ENCODE measurements at regions not wholly inside any gene's neighbourhood (a gene's known extent, or its start where the extent isn't known, plus 50 kb on each side); places are given as distances from the start of the nearest gene placed in this dataset.

DNA sequence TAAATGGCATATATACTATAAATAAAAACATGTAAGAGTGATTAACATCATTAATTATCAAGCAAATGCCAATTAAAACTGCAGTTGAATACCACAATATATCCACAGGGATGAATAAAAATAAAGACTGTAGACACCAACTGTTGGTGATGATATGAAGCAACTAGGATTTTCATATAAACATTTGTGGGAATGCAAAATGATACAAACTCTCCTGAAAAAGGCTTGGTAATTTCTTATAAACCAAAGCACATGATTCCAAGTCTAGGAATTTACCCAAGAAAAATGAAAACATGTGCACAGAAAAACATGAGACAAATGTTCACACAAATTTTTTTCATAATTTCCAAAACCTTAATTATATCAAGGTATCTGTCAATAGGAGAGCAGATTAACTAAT lies 448.1 kb downstream of the ETV1 start:
- Histone ChIP-seq H3K9ac (ENCODE audit: insufficient read length) (no peak overlapping the region), H3K27ac (no peak overlapping the region), H3K4me3 (no peak overlapping the region), H3K9me3 (ENCODE audit: low read depth, low read length) (no peaks in the 10 kb centered on the region), H3K36me3 (ENCODE audit: insufficient read depth, low read length) (no peaks in the 10 kb centered on the region)
- TF ChIP-seq EZH2 (IDR thresholded peaks at IDR 0.05) (no peak), POLR2AphosphoS5 (IDR thresholded peaks at IDR 0.05; ENCODE audit: borderline replicate concordance, low read depth, low read length) (no peak), FOXP2 (optimal IDR thresholded peaks at IDR 0.05; ENCODE audit: control extremely low read depth, extremely low read length, insufficient read depth) (no peak)
- no peak for DNase-seq (ENCODE audit: low read depth, low spot score)

DNA sequence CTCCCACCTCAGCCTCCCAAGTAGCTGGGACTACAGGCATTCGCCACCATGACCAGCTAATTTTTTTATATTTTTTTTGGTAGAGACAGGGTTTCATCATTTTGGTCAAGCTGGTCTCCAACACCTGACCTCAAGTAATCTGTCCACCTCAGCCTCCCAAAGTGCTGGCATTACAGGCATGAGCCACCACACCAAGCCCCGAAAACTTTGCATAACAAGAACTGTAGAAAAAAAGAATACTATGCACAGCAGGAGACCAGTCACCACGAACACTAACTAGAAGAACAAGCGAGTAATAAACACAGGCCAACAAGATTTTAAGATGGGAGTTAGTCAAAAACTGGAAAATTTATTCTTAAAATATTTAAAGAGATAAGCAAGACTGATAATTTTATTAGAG lies 447.0 kb downstream of the ETV1 start:
- no peak for DNase-seq (ENCODE audit: low read depth, low spot score)
- Histone ChIP-seq H3K36me3 (ENCODE audit: insufficient read depth, low read length) (no peaks in the 10 kb centered on the region), H3K9ac (ENCODE audit: insufficient read length) (no peak overlapping the region), H3K9me3 (ENCODE audit: low read depth, low read length) (no peaks in the 10 kb centered on the region), H3K4me3 (no peak overlapping the region), H3K27ac (no peak overlapping the region)
- TF ChIP-seq EZH2 (IDR thresholded peaks at IDR 0.05) (no peak), POLR2AphosphoS5 (IDR thresholded peaks at IDR 0.05; ENCODE audit: borderline replicate concordance, low read depth, low read length) (no peak), FOXP2 (optimal IDR thresholded peaks at IDR 0.05; ENCODE audit: control extremely low read depth, extremely low read length, insufficient read depth) (no peak)

DNA sequence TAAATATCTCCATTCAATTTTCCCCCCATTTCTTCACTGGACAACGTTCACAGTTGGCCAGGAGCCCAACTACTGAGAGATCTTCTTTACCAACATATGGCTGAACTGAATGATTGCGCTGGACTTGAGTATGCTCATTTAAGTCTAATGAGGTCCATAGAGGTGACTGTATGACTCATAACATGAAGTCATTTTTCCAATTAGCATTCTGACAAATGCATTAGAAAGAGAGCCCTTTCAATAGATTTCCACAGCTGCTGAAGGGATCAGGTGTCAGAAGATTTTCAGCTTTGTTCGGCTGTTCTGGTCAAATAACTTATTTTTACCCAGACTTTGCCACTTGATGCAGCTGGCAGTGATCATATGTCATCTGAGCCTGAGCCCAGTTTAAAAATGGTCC lies 438.0 kb downstream of the ETV1 start:
- no peak for DNase-seq (ENCODE audit: low read depth, low spot score)
- no peaks in the 10 kb centered on the region for H3K36me3 ChIP-seq (ENCODE audit: insufficient read depth, low read length)
- H3K4me3 ChIP-seq, result no peak overlapping the region
- H3K27ac ChIP-seq, result no peak overlapping the region
- H3K9ac ChIP-seq (ENCODE audit: insufficient read length), result no peak overlapping the region
- no peaks in the 10 kb centered on the region for H3K9me3 ChIP-seq (ENCODE audit: low read depth, low read length)
- TF ChIP-seq EZH2 (IDR thresholded peaks at IDR 0.05) (no peak), POLR2AphosphoS5 (IDR thresholded peaks at IDR 0.05; ENCODE audit: borderline replicate concordance, low read depth, low read length) (no peak), FOXP2 (optimal IDR thresholded peaks at IDR 0.05; ENCODE audit: control extremely low read depth, extremely low read length, insufficient read depth) (no peak)

DNA sequence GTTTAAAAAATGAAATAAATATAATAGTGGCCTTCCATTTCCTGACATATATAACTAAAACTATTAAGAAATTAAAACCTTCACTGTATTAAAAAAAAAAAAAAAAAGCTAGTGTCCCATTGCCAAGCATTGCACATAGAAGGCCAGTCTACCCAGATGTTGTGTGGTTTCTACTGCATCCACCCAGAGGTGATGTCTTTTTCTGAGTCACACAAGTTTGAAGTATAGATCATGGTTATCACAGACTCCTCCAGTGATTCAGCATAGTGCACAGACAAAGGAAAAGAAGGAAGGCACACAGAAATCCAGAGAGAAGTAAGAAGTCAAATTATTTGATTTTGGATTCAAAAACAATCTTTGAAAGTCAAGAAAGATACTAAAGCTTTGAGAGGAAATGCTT lies 429.0 kb downstream of the ETV1 start:
- Histone ChIP-seq H3K4me3 (no peak overlapping the region), H3K36me3 (ENCODE audit: insufficient read depth, low read length) (no peaks in the 10 kb centered on the region), H3K27ac (no peak overlapping the region), H3K9me3 (ENCODE audit: low read depth, low read length) (no peaks in the 10 kb centered on the region), H3K9ac (ENCODE audit: insufficient read length) (no peak overlapping the region)
- TF ChIP-seq FOXP2 (optimal IDR thresholded peaks at IDR 0.05; ENCODE audit: control extremely low read depth, extremely low read length, insufficient read depth), result no peak
- no peak for TF ChIP-seq EZH2 (IDR thresholded peaks at IDR 0.05)
- TF ChIP-seq POLR2AphosphoS5 (IDR thresholded peaks at IDR 0.05; ENCODE audit: borderline replicate concordance, low read depth, low read length), result no peak
- no peak for DNase-seq (ENCODE audit: low read depth, low spot score)

DNA sequence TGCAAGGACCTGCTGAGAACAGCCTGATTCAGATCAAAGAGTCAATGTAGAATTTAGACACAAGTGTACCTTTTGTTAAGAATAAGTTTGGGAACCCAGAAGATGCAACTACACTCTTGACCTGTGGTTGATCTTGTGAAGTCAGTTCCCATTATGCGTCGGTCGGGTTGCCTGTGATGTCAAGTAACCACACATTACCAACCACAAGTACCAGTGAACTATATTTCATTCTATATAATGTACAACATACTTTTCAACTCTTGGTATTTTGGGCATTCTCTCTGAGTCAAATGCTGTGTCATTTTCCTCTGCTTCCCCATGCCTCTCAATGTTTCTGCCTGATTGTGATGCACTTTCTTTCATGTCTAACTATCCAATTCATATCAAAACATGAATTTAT lies 426.2 kb downstream of the ETV1 start:
- DNase-seq (ENCODE audit: low read depth, low spot score), result no peak
- Histone ChIP-seq H3K9me3 (ENCODE audit: low read depth, low read length) (no peaks in the 10 kb centered on the region), H3K27ac (no peak overlapping the region), H3K9ac (ENCODE audit: insufficient read length) (no peak overlapping the region), H3K4me3 (no peak overlapping the region), H3K36me3 (ENCODE audit: insufficient read depth, low read length) (no peaks in the 10 kb centered on the region)
- TF ChIP-seq POLR2AphosphoS5 (IDR thresholded peaks at IDR 0.05; ENCODE audit: borderline replicate concordance, low read depth, low read length), result no peak
- TF ChIP-seq FOXP2 (optimal IDR thresholded peaks at IDR 0.05; ENCODE audit: control extremely low read depth, extremely low read length, insufficient read depth), result no peak
- no peak for TF ChIP-seq EZH2 (IDR thresholded peaks at IDR 0.05)

DNA sequence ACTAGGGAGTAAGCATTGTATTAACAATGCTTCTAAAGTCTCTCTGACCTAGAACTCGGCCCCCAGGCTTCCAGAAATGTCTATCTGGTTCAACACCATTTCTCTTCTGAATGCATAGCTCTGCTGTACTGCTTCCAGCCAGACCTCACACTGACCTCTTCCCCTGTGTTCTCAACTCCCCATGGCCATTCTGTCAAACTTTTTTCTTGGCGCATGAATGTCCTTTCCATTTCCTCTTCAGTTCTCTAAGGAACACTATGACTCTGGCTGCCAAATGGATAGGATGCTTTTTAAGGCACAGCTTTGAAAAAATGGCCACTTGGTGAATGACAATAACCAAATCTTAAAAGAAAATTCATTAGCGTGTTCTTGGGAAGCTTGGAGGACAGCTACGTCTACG lies 425.8 kb downstream of the ETV1 start:
- TF ChIP-seq FOXP2 (optimal IDR thresholded peaks at IDR 0.05; ENCODE audit: control extremely low read depth, extremely low read length, insufficient read depth) (no peak), POLR2AphosphoS5 (IDR thresholded peaks at IDR 0.05; ENCODE audit: borderline replicate concordance, low read depth, low read length) (no peak), EZH2 (IDR thresholded peaks at IDR 0.05) (no peak)
- no peak overlapping the region for H3K9ac ChIP-seq (ENCODE audit: insufficient read length)
- DNase-seq (ENCODE audit: low read depth, low spot score), result no peak
- H3K9me3 ChIP-seq (ENCODE audit: low read depth, low read length), result no peaks in the 10 kb centered on the region
- no peak overlapping the region for H3K4me3 ChIP-seq
- no peak overlapping the region for H3K27ac ChIP-seq
- H3K36me3 ChIP-seq (ENCODE audit: insufficient read depth, low read length), result no peaks in the 10 kb centered on the region

DNA sequence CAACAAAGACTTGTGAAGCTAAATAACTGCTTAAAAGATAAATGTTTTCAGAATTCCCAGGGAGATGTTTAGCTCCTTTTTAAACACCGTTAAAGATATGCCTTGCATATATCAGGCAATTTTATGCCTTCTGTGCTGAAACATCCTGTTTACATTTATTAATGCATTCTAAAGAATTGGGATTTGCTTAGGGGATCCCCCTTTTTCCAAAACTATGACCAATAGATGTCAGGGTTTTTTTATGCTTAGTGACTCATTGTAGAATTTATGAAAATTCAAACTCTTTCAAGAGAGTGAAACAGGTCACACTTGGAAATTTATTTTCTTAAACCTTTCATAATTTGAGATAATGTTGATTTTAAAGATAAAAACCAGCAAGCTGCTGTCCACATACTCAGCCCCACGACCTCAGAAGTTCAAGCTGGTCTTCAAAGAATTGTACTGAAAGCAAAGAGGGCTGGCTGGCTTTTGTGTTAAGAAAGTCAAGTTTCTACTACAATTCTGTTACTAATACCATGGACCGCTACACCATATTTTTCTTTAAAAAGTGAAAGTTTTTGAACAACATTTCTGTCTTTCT lies 411.8 kb downstream of the ETV1 start:
- DNase-seq (ENCODE audit: low read depth, low spot score), result no peak
- Histone ChIP-seq H3K4me3 (no peak overlapping the region), H3K9me3 (ENCODE audit: low read depth, low read length) (no peaks in the 10 kb centered on the region), H3K9ac (ENCODE audit: insufficient read length) (no peak overlapping the region), H3K27ac (no peak overlapping the region), H3K36me3 (ENCODE audit: insufficient read depth, low read length) (no peaks in the 10 kb centered on the region)
- no peak for TF ChIP-seq POLR2AphosphoS5 (IDR thresholded peaks at IDR 0.05; ENCODE audit: borderline replicate concordance, low read depth, low read length)
- no peak for TF ChIP-seq FOXP2 (optimal IDR thresholded peaks at IDR 0.05; ENCODE audit: control extremely low read depth, extremely low read length, insufficient read depth)
- no peak for TF ChIP-seq EZH2 (IDR thresholded peaks at IDR 0.05)

DNA sequence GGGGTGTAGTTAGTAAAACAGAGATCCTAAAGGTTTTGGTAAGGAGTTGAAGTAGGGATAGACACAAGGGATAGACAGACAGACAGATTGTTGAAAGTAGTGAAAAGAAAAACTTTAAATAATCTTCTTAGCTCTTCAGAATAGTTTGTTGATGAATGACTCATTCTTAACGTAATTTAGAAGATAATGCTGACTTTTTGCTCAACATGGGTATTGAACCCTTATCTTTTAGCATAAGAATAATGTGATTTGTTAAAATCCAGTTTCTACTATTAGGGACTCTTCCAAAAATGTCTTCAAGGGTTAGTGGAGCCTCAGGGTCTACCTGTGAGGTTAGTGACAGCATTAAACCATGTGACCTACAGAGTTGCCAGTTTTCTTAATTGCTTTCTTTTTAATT lies 411.2 kb downstream of the ETV1 start:
- Histone ChIP-seq H3K9ac (ENCODE audit: insufficient read length) (no peak overlapping the region), H3K9me3 (ENCODE audit: low read depth, low read length) (no peaks in the 10 kb centered on the region), H3K36me3 (ENCODE audit: insufficient read depth, low read length) (no peaks in the 10 kb centered on the region), H3K27ac (no peak overlapping the region), H3K4me3 (no peak overlapping the region)
- TF ChIP-seq FOXP2 (optimal IDR thresholded peaks at IDR 0.05; ENCODE audit: control extremely low read depth, extremely low read length, insufficient read depth), result no peak
- TF ChIP-seq EZH2 (IDR thresholded peaks at IDR 0.05), result no peak
- TF ChIP-seq POLR2AphosphoS5 (IDR thresholded peaks at IDR 0.05; ENCODE audit: borderline replicate concordance, low read depth, low read length), result no peak
- no peak for DNase-seq (ENCODE audit: low read depth, low spot score)

DNA sequence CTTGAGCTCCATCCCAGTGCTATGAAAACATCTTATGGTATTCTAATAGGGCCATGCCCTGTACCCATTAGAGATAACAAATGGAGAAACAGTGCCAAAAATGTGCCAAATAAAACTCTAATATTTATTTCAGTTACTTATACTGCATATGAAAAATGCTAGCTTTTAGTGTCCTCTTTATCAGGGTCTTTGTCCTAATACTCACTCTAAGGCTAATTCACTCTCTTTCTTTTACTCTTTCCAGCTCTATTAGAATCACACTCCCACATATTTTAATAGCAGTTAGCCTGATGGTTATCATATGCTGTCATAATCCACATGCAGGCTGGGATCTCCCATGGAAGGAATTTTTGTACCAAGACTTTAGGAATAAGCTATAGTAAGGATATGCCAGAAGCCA lies 408.4 kb downstream of the ETV1 start:
- Histone ChIP-seq H3K4me3 (no peak overlapping the region), H3K36me3 (ENCODE audit: insufficient read depth, low read length) (no peaks in the 10 kb centered on the region), H3K9me3 (ENCODE audit: low read depth, low read length) (no peaks in the 10 kb centered on the region), H3K27ac (no peak overlapping the region), H3K9ac (ENCODE audit: insufficient read length) (no peak overlapping the region)
- no peak for TF ChIP-seq EZH2 (IDR thresholded peaks at IDR 0.05)
- TF ChIP-seq FOXP2 (optimal IDR thresholded peaks at IDR 0.05; ENCODE audit: control extremely low read depth, extremely low read length, insufficient read depth), result no peak
- TF ChIP-seq POLR2AphosphoS5 (IDR thresholded peaks at IDR 0.05; ENCODE audit: borderline replicate concordance, low read depth, low read length), result no peak
- no peak for DNase-seq (ENCODE audit: low read depth, low spot score)
